ENCODE measurements at regions not wholly inside any gene's neighbourhood (a gene's known extent, or its start where the extent isn't known, plus 50 kb on each side); places are given as distances from the start of the nearest gene placed in this dataset.

GRCh38 chr3:25084016-25084415 is 344.0 kb upstream of the RARB start:
- Mint-ChIP-seq H3K4me3 (no peak overlapping the region), H3K27me3 (no peaks in the 10 kb centered on the region), H3K9me3 (peaks cover 6% of the 10 kb centered on the region), H3K4me1 (no peaks in the 10 kb centered on the region), H3K27ac (no peak overlapping the region), H3K36me3 (no peaks in the 10 kb centered on the region)
- DNase-seq: no peak
- CTCF ChIA-PET: no interaction called here

- peaks cover 6% of the 10 kb centered on the region for H3K9me3 Mint-ChIP-seq
- no peak for DNase-seq
- CTCF ChIA-PET: no interaction called here
- no peaks in the 10 kb centered on the region for H3K27me3 Mint-ChIP-seq
- H3K4me3 Mint-ChIP-seq: no peak overlapping the region
- no peaks in the 10 kb centered on the region for H3K36me3 Mint-ChIP-seq
- H3K27ac Mint-ChIP-seq: no peak overlapping the region
- H3K4me1 Mint-ChIP-seq: no peaks in the 10 kb centered on the region
Observed at GRCh38 chr3:25086721-25087120, 341.3 kb upstream of the RARB start.

- no peaks in the 10 kb centered on the region for H3K27me3 Mint-ChIP-seq
- H3K4me3 Mint-ChIP-seq: no peak overlapping the region
- DNase-seq: no peak
- CTCF ChIA-PET: no interaction called here
- peaks cover 6% of the 10 kb centered on the region for H3K9me3 Mint-ChIP-seq
- H3K4me1 Mint-ChIP-seq: no peaks in the 10 kb centered on the region
- no peak overlapping the region for H3K27ac Mint-ChIP-seq
- no peaks in the 10 kb centered on the region for H3K36me3 Mint-ChIP-seq
Observed at GRCh38 chr3:25088284-25088683, 339.8 kb upstream of the RARB start.

- CTCF ChIA-PET: no interaction called here
- H3K4me3 Mint-ChIP-seq: no peak overlapping the region
Observed at GRCh38 chr3:25090698-25091453, 337.2 kb upstream of the RARB start.

GRCh38 chr3:25091934-25092333 is 336.1 kb upstream of the RARB start:
- Mint-ChIP-seq H3K4me3 (no peak overlapping the region), H3K27ac (no peak overlapping the region), H3K27me3 (no peaks in the 10 kb centered on the region), H3K4me1 (no peaks in the 10 kb centered on the region), H3K9me3 (no peaks in the 10 kb centered on the region), H3K36me3 (no peaks in the 10 kb centered on the region)
- no peak for DNase-seq
- CTCF ChIA-PET: no interaction called here

More at GRCh38 chr3:25090698-25091453, 337.2 kb upstream of the RARB start:
- Mint-ChIP-seq H3K36me3 (no peaks in the 10 kb centered on the region), H3K27ac (no peak overlapping the region), H3K4me1 (no peaks in the 10 kb centered on the region), H3K27me3 (no peaks in the 10 kb centered on the region), H3K9me3 (peaks cover 3% of the 10 kb centered on the region)
- DNase-seq: no peak

GRCh38 chr3:25094932-25095685 is 333.0 kb upstream of the RARB start:
- no peak for DNase-seq
- CTCF ChIA-PET: interaction anchor here (0.6 kb wide), 2 partner anchors 237 to 441 kb away, joined by 3 read pairs; no protein-coding TSS in a partner anchor
- H3K4me1 Mint-ChIP-seq: no peaks in the 10 kb centered on the region
- no peaks in the 10 kb centered on the region for H3K9me3 Mint-ChIP-seq
- H3K27me3 Mint-ChIP-seq: no peaks in the 10 kb centered on the region
- H3K27ac Mint-ChIP-seq: no peak overlapping the region
- no peaks in the 10 kb centered on the region for H3K36me3 Mint-ChIP-seq
- H3K4me3 Mint-ChIP-seq: no peak overlapping the region

GRCh38 chr3:25096536-25096935 is 331.5 kb upstream of the RARB start:
- no peaks in the 10 kb centered on the region for H3K9me3 Mint-ChIP-seq
- no peaks in the 10 kb centered on the region for H3K27me3 Mint-ChIP-seq
- DNase-seq: no peak
- no peak overlapping the region for H3K27ac Mint-ChIP-seq
- H3K36me3 Mint-ChIP-seq: no peaks in the 10 kb centered on the region
- CTCF ChIA-PET: no interaction called here
- H3K4me3 Mint-ChIP-seq: no peak overlapping the region
- H3K4me1 Mint-ChIP-seq: no peaks in the 10 kb centered on the region

- no peak overlapping the region for H3K27ac Mint-ChIP-seq
- no peaks in the 10 kb centered on the region for H3K9me3 Mint-ChIP-seq
- H3K4me1 Mint-ChIP-seq: no peaks in the 10 kb centered on the region
- CTCF ChIA-PET: no interaction called here
- no peak for DNase-seq
- H3K4me3 Mint-ChIP-seq: no peak overlapping the region
- H3K36me3 Mint-ChIP-seq: no peaks in the 10 kb centered on the region
- H3K27me3 Mint-ChIP-seq: no peaks in the 10 kb centered on the region
Observed at GRCh38 chr3:25097023-25097422, 331.0 kb upstream of the RARB start.

GRCh38 chr3:25099666-25100065 is 328.4 kb upstream of the RARB start:
- CTCF ChIA-PET: interaction anchor here (0.6 kb wide), 1 partner anchor 735 kb away, joined by 3 read pairs; no protein-coding TSS in a partner anchor
- DNase-seq: no peak
- no peaks in the 10 kb centered on the region for H3K4me1 Mint-ChIP-seq
- no peaks in the 10 kb centered on the region for H3K27me3 Mint-ChIP-seq
- H3K36me3 Mint-ChIP-seq: no peaks in the 10 kb centered on the region
- no peak overlapping the region for H3K4me3 Mint-ChIP-seq
- H3K9me3 Mint-ChIP-seq: no peaks in the 10 kb centered on the region
- no peak overlapping the region for H3K27ac Mint-ChIP-seq

GRCh38 chr3:25103391-25103790 is 324.7 kb upstream of the RARB start:
- no peaks in the 10 kb centered on the region for H3K9me3 Mint-ChIP-seq
- H3K27me3 Mint-ChIP-seq: no peaks in the 10 kb centered on the region
- H3K4me1 Mint-ChIP-seq: no peaks in the 10 kb centered on the region
- CTCF ChIA-PET: no interaction called here
- no peak overlapping the region for H3K27ac Mint-ChIP-seq
- H3K4me3 Mint-ChIP-seq: no peak overlapping the region
- no peaks in the 10 kb centered on the region for H3K36me3 Mint-ChIP-seq
- DNase-seq: no peak

GRCh38 chr3:25107918-25108617 is 320.0 kb upstream of the RARB start:
- no peak overlapping the region for H3K27ac Mint-ChIP-seq
- no peak for DNase-seq
- CTCF ChIA-PET: no interaction called here
- H3K4me1 Mint-ChIP-seq: no peaks in the 10 kb centered on the region
- H3K9me3 Mint-ChIP-seq: peaks cover 3% of the 10 kb centered on the region
- H3K36me3 Mint-ChIP-seq: no peaks in the 10 kb centered on the region
- no peaks in the 10 kb centered on the region for H3K27me3 Mint-ChIP-seq
- no peak overlapping the region for H3K4me3 Mint-ChIP-seq

GRCh38 chr3:25110642-25111041 is 317.4 kb upstream of the RARB start:
- Mint-ChIP-seq H3K4me3 (no peak overlapping the region), H3K36me3 (no peaks in the 10 kb centered on the region), H3K27me3 (no peaks in the 10 kb centered on the region), H3K4me1 (no peaks in the 10 kb centered on the region), H3K27ac (no peak overlapping the region), H3K9me3 (peaks cover 3% of the 10 kb centered on the region)
- CTCF ChIA-PET: no interaction called here
- no peak for DNase-seq

- CTCF ChIA-PET: no interaction called here
- no peaks in the 10 kb centered on the region for H3K36me3 Mint-ChIP-seq
- H3K9me3 Mint-ChIP-seq: peaks cover 3% of the 10 kb centered on the region
- H3K4me3 Mint-ChIP-seq: no peak overlapping the region
- H3K4me1 Mint-ChIP-seq: no peaks in the 10 kb centered on the region
- no peaks in the 10 kb centered on the region for H3K27me3 Mint-ChIP-seq
- DNase-seq: no peak
- H3K27ac Mint-ChIP-seq: no peak overlapping the region
Observed at GRCh38 chr3:25113891-25114290, 314.2 kb upstream of the RARB start.

- no peaks in the 10 kb centered on the region for H3K4me1 Mint-ChIP-seq
- H3K36me3 Mint-ChIP-seq: no peaks in the 10 kb centered on the region
- H3K9me3 Mint-ChIP-seq: peaks cover 6% of the 10 kb centered on the region
- DNase-seq: no peak
- CTCF ChIA-PET: no interaction called here
- H3K27me3 Mint-ChIP-seq: no peaks in the 10 kb centered on the region
- no peak overlapping the region for H3K27ac Mint-ChIP-seq
- H3K4me3 Mint-ChIP-seq: no peak overlapping the region
Observed at GRCh38 chr3:25114532-25114931, 313.5 kb upstream of the RARB start.
